ENCODE measurements at regions not wholly inside any gene's neighbourhood (a gene's known extent, or its start where the extent isn't known, plus 50 kb on each side); places are given as distances from the start of the nearest gene placed in this dataset.

DNA sequence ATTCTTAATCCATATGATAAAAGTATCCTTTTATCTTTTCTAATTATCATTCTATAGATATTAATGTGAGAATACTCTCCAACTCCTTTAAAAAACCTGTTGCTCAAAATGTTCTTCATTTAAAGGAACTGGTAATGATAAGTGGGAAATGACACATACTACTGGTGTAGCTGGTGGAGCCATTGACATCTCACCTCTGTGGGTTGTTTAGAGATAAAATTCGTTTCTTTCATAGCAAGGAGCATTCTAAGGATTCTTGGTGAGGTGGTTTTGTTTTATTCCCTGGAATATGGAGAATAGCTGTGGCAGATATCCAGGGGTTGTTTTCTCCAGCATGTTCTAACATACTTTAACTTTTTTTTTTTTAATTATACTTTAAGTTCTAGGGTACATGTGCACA is 299.8 kb upstream of the THBS1 start (continued):
- TF ChIP-seq YY1 (IDR thresholded peaks at IDR 0.05; ENCODE audit: low read depth) (no peak), TCF12 (IDR thresholded peaks at IDR 0.05) (no peak)

DNA sequence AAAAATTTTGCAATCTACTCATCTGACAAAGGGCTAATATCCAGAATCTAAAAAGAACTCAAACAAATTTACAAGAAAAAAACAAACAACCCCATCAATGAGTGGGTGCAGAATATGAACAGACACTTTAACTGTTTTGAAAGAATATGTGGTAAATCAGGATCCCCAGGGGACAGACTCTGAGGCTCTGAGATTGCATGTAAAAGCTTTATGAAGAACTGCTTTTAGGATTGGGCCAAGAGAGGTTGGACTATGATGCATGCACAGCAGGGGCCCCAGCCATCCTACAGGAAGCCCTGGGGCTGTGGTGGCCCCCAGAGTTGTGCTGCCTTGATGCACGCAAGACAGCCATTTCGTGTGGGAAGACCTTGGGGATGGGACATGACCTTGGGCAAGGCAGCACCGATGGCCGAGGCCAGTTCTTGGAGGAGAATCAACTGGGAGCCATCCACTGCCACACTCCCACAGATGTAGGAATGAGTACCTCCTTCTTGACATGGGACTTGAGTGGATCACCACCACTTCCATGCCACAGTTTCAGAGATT is 298.1 kb upstream of the THBS1 start:
- ChIA-PET CTCF (no interaction called here), POLR2A (no interaction called here)
- no peaks in the 10 kb centered on the region for H3K9me3 ChIP-seq
- no peak overlapping the region for H3K9ac ChIP-seq
- peaks cover 0 to 26% of the 10 kb centered on the region in 2 experiments; a peak in 3 of 4 replicates for H3K4me1 ChIP-seq (ENCODE audit: control insufficient read depth in 1 of 2, insufficient read depth in 2 of 2, low read depth in 1 of 2, low read length in 1 of 2)
- H3K36me3 ChIP-seq (replicated peaks in 1 of 2; ENCODE audit: control insufficient read depth in 1 of 2, insufficient read depth in 2 of 2, low read length in 1 of 2) = no peaks in the 10 kb centered on the region
- TF ChIP-seq, protein P1, sequence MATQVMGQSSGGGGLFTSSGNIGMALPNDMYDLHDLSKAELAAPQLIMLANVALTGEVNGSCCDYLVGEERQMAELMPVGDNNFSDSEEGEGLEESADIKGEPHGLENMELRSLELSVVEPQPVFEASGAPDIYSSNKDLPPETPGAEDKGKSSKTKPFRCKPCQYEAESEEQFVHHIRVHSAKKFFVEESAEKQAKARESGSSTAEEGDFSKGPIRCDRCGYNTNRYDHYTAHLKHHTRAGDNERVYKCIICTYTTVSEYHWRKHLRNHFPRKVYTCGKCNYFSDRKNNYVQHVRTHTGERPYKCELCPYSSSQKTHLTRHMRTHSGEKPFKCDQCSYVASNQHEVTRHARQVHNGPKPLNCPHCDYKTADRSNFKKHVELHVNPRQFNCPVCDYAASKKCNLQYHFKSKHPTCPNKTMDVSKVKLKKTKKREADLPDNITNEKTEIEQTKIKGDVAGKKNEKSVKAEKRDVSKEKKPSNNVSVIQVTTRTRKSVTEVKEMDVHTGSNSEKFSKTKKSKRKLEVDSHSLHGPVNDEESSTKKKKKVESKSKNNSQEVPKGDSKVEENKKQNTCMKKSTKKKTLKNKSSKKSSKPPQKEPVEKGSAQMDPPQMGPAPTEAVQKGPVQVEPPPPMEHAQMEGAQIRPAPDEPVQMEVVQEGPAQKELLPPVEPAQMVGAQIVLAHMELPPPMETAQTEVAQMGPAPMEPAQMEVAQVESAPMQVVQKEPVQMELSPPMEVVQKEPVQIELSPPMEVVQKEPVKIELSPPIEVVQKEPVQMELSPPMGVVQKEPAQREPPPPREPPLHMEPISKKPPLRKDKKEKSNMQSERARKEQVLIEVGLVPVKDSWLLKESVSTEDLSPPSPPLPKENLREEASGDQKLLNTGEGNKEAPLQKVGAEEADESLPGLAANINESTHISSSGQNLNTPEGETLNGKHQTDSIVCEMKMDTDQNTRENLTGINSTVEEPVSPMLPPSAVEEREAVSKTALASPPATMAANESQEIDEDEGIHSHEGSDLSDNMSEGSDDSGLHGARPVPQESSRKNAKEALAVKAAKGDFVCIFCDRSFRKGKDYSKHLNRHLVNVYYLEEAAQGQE (IDR thresholded peaks at IDR 0.05; ENCODE audit: low read depth, low read length) = no peak
- TF ChIP-seq POLR2AphosphoS5 (IDR thresholded peaks at IDR 0.05; ENCODE audit: low read depth, low read length) (no peak), RFX5 (IDR thresholded peaks at IDR 0.05; ENCODE audit: low read length) (no peak), NRF1 (IDR thresholded peaks at IDR 0.05; ENCODE audit: low read depth, low read length) (no peak), MEF2A (IDR thresholded peaks at IDR 0.05; ENCODE audit: borderline replicate concordance, low read depth) (no peak), TAF1 (IDR thresholded peaks at IDR 0.05; ENCODE audit: borderline replicate concordance, low read depth, low read length) (no peak), GABPA (IDR thresholded peaks at IDR 0.05; ENCODE audit: low read depth) (no peak), CHD2 (IDR thresholded peaks at IDR 0.05; ENCODE audit: low read length, partially characterized antibody) (no peak), MXI1 (IDR thresholded peaks at IDR 0.05; ENCODE audit: low read depth, low read length) (no peak), EZH2phosphoT487 (IDR thresholded peaks at IDR 0.05; ENCODE audit: borderline replicate concordance, low read depth) (no peak), SMC3 (IDR thresholded peaks at IDR 0.05; ENCODE audit: low read depth, low read length) (no peak), SIN3A (IDR thresholded peaks at IDR 0.05; ENCODE audit: borderline replicate concordance, low read depth, low read length) (no peak), ELF1 (IDR thresholded peaks at IDR 0.05) (no peak), EP300 (IDR thresholded peaks at IDR 0.05; ENCODE audit: borderline replicate concordance in 1 of 2, low read depth in 1 of 2, low read length in 1 of 2) (no peak)
- TF ChIP-seq, protein P2, sequence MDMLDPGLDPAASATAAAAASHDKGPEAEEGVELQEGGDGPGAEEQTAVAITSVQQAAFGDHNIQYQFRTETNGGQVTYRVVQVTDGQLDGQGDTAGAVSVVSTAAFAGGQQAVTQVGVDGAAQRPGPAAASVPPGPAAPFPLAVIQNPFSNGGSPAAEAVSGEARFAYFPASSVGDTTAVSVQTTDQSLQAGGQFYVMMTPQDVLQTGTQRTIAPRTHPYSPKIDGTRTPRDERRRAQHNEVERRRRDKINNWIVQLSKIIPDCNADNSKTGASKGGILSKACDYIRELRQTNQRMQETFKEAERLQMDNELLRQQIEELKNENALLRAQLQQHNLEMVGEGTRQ (IDR thresholded peaks at IDR 0.05; ENCODE audit: borderline replicate concordance, low read depth, low read length) = no peak
- TF ChIP-seq, protein P3, sequence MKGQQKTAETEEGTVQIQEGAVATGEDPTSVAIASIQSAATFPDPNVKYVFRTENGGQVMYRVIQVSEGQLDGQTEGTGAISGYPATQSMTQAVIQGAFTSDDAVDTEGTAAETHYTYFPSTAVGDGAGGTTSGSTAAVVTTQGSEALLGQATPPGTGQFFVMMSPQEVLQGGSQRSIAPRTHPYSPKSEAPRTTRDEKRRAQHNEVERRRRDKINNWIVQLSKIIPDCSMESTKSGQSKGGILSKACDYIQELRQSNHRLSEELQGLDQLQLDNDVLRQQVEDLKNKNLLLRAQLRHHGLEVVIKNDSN (IDR thresholded peaks at IDR 0.05; ENCODE audit: borderline replicate concordance, low read depth) = no peak
- H3K4me2 ChIP-seq = no peak overlapping the region
- H3K27ac ChIP-seq (ENCODE audit: low read depth in 2 of 2, low read length in 1 of 2) = peak overlapping the region in 1 of 2 experiments; percentile 36; a peak in 2 of 4 replicates
- no CpG with 5 or more reads among the region's 4 CpGs for WGBS (ENCODE audit: low lambda C conversion rate)
- H2AFZ ChIP-seq (ENCODE audit: low read depth) = no peak overlapping the region
- H3K4me3 ChIP-seq (ENCODE audit: low read depth in 2 of 2, low read length in 1 of 2) = no peak overlapping the region
- no peaks in the 10 kb centered on the region for H3K9me2 ChIP-seq
- DNase-seq = no peak
- no peaks in the 10 kb centered on the region for H4K20me1 ChIP-seq (ENCODE audit: insufficient read depth)
- peaks cover 24% of the 10 kb centered on the region for H3F3A ChIP-seq (replicated peaks; ENCODE audit: insufficient read depth)
- H3K27me3 ChIP-seq (ENCODE audit: insufficient read depth) = no peaks in the 10 kb centered on the region
- no peaks in the 10 kb centered on the region for H3K79me2 ChIP-seq (ENCODE audit: insufficient read depth)

Data from SK-N-SH (cell line).